GM04504 (cell line): ENCODE measurements at regions not wholly inside any gene's neighbourhood (a gene's known extent, or its start where the extent isn't known, plus 50 kb on each side); places are given as distances from the start of the nearest gene placed in this dataset.

Source experiments
- DNase-seq: peaks from one replicate; pipeline ENCODE4 v3.0.0-alpha.2; 2012; ENCODE audit warnings: low read depth

- no peak for DNase-seq
Measured at GRCh38 chr21:35128536-35128935, 79.4 kb upstream of the RUNX1 start.

GRCh38 chr21:35127851-35128250 is 78.7 kb upstream of the RUNX1 start:
- no peak for DNase-seq

GRCh38 chr21:35127026-35127425 is 77.9 kb upstream of the RUNX1 start:
- no peak for DNase-seq

DNA sequence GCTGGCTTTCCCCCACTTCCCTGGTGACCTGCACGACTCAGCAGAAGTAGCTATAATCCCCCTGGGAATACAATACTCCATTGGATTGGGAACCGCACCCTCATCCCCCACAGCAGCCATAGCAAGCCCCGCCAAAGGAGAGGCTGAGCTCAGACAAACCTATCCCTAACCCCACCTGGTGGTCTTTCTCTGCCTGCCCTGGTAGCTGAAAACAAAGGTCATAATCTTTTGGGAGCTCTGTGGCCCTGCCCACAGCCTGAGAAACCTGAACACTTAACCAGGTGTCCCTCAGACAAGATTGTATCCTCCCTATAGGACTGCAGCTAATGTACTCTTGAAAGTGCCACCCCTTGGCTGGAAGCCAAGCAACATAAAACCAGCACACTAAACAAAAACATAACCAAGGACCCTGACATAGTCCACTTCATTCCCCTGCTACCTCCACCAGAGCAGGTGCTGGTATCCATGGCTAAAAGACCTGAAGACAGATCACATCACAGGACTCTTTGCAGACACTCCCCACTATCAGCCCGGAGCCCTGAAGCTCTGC is 71.6 kb upstream of the RUNX1 start:
- DNase-seq = no peak

GRCh38 chr21:35119501-35120047 is 70.5 kb upstream of the RUNX1 start:
- no peak for DNase-seq

DNA sequence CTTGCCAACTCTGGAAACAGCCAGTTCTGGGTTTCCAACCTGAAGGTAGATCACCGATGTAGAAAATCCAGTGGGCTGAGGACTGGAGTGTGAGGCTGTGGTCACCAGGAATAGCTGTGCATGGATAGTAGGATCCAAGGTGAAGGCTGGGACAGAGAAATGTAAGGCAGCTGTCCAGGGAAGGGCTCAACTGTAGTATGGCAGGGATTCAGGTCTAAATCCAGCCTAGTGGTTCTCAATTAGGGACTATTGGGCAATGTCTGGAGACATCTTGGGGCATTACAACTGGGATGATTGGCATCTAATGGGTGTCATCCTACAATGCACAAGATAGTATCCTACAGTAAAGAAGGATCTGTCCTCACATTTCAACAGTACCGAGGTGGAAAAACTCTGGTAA is 67.7 kb upstream of the RUNX1 start:
- DNase-seq = no peak

DNA sequence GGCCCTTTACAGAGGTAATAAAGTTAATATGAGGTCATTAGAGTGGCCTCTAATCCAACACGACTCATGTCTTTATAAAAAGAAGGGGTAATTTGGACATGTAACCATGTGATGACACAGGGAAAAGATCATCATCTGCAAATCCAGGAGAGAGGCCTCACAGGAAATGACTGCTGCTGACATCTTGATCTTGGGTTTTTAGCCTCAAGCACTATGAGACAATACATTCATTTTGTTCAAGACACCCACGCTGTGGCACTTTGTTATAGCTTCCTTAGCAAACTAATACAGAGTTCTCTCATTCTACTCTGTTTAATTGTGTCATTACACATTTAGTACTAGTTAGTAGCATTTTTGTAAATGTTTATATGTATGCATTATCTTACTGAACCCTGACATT is 64.0 kb upstream of the RUNX1 start:
- no peak for DNase-seq

DNA sequence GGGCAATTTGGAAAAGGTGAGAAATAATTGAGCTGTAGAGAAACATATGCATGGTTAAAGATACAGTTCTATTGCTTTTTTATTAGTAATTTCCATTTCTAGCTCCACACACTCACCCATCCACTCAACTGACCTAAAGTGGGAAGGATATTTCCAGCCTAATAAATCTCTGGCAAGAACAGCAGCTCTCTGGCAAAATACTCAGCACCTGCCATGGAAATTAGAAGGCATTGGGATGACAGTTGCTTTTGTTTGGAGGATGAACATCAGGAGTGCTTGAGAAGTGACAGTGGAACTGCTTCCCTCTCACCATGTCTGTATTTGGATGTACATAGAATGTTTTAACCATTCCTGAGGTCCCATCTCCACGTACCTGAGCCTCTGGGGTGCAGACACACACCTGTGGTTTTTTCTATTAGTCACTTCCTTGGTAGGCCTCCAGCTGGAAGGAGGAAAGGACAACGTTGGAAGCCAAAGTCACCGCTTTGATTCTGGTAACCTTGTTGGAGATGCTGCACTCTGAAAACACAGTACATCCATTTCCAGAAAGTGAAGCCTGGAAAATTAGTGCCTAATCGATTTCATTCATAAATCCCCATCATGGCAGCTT is 62.3 kb upstream of the RUNX1 start:
- DNase-seq = no peak

- DNase-seq = no peak
Measured at GRCh38 chr21:35108887-35109286, 59.8 kb upstream of the RUNX1 start.

- no peak for DNase-seq
Measured at GRCh38 chr21:35107520-35107919, 58.4 kb upstream of the RUNX1 start.

DNA sequence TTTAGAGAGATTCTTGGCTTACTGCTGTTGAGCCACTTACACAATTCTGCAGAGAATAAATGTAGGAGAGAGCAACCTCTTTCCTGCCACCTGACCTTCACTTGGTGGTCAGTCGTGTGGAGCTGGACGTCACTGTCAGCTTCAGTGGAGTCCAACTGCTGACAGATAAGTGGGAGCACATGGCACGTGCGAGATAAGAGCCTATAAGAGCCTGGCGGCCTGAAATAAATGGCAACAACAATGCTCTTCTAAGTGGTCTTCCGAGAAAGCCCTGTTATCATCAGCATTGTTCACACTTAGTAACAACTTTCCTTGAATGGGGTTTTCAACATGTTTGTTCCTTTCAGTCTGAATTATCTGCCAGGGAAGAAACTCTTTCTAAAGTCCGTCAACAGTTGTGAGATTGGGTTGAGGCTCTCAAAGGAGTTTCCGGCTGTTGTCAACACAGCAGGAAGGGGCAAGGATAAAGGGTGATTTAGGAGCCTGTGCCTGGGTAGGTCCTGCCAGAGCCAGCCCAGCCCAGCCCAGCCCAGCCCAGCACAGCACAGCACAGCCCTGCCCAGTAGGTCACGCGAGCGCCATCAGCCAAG is 57.2 kb upstream of the RUNX1 start:
- no peak for DNase-seq

- DNase-seq = no peak
Measured at GRCh38 chr21:35102488-35103371, 53.6 kb upstream of the RUNX1 start.

DNA sequence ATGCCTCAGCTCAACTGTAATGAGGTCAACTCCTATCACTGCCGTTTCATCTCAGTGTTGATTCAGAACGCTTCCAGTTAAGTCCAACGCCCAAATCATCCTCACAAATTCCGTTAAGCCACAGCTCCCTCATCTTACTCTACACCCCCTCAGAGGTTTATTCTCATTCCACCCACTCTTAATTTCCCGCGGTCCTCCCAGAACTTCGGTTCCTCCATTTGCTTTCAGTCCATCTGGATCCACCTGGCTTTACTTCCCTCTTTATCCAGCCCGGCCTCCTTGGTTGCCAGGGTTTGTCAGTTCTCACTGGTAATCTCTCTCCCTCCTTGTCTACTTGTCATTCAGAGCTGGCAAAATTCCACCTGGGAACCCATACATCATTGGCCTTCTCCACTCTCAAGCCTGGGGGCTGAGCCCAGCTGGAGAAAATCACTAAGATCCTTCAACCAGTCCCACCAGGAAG is 51.3 kb upstream of the RUNX1 start:
- DNase-seq = no peak

GRCh38 chr21:35099310-35099709 is 50.2 kb upstream of the RUNX1 start:
- no peak for DNase-seq
